NCI-H526 (cell line): ENCODE measurements at regions not wholly inside any gene's neighbourhood (a gene's known extent, or its start where the extent isn't known, plus 50 kb on each side); places are given as distances from the start of the nearest gene placed in this dataset.
"Not testable (repeated sequence)": the region's sequence is repeated elsewhere in the genome, so short reads cannot be mapped to it uniquely, and the experiment has no call there.

Source experiments
- DNase-seq, 2 experiments: peaks; one replicate each; lab custom pipeline; 2025; lab: John Stamatoyannopoulos, UW

DNA sequence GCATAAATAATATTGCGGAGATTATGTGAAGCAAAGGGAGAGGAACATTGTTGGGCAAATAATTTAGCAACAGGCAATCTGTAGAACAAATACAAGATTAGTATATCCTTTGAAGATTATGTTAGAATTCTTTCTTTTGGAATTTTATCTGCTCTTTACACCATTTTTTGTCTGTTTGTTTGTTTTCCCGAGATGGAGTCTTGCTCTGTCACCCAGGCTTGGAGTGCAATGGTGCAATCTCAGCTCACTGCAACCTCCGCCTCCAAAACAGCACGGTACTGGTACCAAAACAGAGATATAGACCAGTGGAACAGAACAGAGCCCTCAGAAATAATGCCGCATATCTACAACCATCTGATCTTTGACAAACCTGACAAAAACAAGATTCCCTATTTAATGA is 250.3 kb downstream of the FSIP2 start:
- not testable (repeated sequence) for DNase-seq

GRCh38 chr2:185990861-185991525 is 252.4 kb downstream of the FSIP2 start:
- no peak for DNase-seq

DNA sequence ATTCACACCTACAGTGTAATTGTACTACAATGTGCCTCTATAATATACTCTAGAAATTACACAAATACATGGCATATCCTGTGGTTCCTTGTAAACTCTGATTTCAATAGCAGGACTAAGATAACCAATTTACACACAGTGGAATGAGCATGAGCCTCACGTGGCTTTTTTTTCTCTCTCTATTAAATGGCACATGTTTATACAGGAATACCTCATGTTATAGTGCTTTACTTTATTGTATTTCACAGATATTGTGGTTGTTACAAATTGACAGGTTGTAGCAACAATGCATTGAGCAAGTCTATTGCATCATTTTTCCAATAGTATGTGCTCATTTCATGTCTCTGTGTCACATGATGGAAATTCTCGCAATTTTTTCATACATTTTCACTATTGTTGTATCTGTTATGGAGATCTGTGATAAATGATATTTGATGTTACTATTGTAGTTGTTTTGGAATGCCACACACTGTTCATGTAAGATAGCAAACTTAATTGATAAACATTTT is 260.0 kb downstream of the FSIP2 start:
- no peak for DNase-seq

GRCh38 chr2:186009341-186009740 is 270.7 kb downstream of the FSIP2 start:
- DNase-seq, result no peak

DNA sequence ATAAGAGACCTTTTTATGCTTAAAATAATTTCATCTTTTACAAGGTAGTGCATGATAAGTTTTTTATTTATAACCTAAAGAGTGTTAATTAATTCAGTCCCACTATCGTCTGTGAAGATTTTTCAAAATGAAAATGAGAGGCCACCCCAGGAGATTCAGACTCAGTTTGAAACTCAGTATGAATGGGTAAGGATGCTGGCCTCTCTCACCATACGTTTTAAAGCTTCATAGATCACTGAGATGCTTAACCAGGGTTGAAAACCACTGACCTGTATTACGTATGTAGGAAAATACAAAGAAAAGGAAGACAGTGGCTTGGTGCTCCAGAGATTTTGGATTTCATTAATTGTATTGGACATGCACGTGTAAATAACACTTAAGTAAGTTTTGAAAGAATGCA is 278.7 kb downstream of the FSIP2 start:
- DNase-seq, result no peak

DNA sequence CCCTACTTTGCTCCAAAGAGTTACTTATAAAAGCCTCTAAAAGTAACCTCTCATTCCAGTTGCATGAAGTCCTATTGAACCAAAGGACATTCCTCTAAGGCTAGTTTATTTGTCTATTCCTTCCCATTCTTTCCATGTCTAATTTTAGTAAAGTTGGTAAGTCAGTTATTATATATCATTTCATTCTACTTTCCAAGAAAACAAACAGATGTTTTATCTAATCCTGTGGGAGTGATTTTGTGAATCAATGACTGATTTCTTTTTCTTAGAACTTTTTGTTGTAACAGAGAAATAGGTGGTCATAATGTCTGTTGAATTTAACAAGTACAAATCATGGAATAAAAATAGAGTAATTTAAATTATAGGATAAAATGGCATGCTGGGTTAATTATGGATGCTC is 286.3 kb downstream of the FSIP2 start:
- DNase-seq, result no peak

GRCh38 chr2:186027922-186028321 is 289.3 kb downstream of the FSIP2 start:
- no peak for DNase-seq

GRCh38 chr2:186031229-186031628 is 292.6 kb downstream of the FSIP2 start:
- no peak for DNase-seq

DNA sequence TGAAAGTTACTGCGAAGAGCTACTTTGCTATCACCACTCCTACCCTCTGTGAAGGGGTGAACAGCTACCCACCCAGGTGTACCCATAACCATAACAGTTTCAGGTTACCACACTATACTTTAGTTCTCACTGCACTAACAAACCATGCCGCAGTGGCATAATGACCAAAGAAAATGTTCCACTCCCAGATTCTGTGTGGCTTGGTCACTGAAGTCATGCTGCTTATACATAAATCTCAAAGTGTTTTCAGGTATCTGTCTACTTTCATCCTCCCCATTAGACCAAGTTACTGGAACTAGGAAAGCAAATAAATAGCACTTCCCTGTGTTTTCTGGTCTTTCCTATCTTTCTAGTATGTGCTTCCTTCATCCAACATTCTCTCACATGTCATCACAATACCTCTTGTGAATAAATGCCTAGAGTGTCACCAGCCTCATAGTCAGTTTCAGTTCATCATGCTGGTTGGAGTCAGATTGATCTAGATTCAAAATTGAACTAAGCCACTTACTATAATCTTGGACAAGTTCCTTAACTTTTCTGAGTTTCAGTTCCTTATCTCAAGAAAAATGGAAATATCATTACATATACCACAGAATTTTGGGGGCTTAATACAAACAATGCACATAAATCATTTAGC is 293.6 kb downstream of the FSIP2 start:
- no peak for DNase-seq

DNA sequence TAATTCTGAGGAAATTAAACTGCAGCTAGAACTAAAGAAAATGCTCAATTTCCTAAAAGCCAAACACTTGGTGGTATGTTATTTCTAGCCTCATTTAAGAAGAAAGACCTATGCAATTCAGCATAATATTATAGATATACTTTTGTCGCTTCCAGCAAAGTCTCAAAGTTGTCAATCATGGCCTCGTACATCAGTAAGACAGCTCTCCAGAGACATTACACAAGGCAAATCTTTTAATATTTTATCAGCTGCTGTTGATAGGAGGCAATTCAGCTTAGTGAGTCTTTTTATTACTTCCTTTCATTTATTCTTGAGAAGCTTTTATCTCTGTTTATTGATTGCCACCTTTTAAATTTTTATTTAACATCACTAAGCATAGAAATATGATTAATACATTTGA is 294.3 kb downstream of the FSIP2 start:
- DNase-seq, result no peak

DNA sequence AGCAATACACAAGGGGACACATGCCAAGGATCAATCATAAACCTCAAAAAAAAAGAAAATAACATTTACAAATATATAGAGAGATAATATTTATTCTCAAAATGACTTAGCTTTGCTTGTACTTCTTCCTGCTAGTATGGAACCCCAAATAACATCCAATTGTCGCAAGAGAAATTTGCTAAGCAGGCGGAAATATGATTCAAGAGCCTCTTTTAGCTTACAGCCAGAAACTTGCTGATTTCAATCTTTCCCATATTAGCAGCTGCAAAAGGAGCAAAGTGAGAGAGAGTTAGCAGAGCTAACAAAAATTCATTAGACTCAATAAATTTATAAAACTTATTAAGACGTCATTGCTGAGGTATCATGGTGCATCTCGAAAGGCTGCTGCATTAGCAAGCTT is 294.9 kb downstream of the FSIP2 start:
- DNase-seq, result no peak

DNA sequence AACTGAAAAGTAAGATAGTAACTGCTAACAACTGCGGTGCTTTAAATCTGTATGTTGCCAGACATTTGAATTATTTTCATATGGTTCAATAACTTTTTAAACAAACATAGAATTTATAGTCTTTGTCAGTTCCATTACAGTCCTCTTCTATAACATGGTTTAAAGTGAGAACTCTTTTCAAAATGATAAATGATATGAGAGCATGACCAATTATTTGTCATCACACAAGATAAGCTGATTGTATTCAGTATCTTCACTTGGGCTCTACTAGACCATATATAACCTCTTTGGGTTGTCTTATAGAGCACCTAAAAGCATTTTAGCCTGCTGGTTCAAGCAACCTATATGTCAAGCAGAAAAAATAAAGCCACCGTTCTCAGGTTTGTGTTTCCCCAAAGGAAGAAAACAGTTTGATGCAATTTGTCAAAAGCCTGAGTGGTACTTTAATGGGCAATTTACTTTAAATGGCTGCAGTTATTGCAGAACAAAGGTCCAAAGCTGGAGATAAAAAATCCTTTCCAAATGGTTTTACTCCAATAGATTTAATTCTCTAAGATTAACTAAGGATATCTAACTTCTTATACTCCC is 298.4 kb downstream of the FSIP2 start:
- DNase-seq, result no peak

DNA sequence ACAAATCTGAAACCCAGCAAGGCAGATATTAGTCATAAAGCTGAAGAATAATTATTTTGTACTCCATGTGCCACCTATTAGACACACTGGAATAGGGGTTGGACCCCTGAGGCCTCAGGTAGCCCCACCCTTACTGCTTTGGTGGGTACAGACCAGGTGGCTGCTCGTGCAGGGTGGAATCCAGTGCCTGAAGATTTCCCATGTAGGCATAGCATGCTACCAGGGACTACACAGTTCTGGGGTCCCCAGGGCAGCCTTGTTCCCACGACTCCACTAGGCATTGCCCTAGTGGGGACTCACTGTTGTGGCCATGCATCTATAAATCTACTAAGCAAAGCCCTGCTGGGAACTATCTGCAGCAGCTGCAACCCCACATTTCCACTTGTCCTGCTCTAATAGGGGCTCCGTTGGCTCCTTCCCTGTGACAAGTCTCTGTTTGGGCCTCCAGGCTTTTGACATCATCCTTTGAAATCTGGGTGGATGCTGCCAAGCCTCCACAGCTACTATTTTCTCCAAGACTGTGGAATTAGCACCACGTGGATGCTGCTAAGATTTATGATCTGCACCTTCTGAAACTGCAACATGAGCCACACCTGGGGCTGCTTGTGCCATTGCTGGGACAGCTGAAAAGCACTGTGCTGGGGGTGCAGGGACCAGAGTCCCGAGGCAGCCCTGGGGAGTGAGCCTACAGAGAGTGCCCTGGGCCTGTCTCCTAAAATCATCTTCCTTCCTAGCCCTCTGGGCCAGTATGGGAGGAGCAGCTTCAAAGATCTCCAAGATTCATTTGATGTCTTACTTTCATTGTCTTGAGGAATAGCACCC is 303.8 kb downstream of the FSIP2 start:
- no peak for DNase-seq

- DNase-seq, result no peak
Observed at GRCh38 chr2:186044761-186045160, 306.2 kb downstream of the FSIP2 start.

DNA sequence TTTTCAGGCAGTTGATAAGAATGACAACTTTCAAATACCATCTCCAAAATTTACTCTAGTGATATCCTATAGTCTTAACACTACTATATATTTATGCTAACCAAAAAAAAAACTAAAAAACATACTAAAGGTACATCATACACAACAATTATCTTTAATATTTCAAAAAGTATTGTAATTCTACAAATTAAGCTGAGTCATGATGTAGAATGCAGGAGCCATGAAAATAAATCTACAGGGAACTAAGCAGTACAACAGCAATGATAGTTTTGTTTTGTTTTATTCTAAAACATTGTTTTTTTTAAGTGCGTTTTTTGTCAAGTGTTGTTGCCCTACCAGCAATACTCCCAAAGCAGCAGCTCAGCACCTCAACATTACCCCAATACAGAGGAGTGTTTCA is 314.3 kb downstream of the FSIP2 start:
- DNase-seq, result no peak

GRCh38 chr2:186058614-186059013 is 320.0 kb downstream of the FSIP2 start:
- no peak for DNase-seq

GRCh38 chr2:186059096-186059495 is 320.5 kb downstream of the FSIP2 start:
- DNase-seq, result no peak

- DNase-seq, result no peak
Observed at GRCh38 chr2:186060744-186061440, 322.3 kb downstream of the FSIP2 start.

GRCh38 chr2:186064507-186064906 is 325.9 kb downstream of the FSIP2 start:
- no peak for DNase-seq

DNA sequence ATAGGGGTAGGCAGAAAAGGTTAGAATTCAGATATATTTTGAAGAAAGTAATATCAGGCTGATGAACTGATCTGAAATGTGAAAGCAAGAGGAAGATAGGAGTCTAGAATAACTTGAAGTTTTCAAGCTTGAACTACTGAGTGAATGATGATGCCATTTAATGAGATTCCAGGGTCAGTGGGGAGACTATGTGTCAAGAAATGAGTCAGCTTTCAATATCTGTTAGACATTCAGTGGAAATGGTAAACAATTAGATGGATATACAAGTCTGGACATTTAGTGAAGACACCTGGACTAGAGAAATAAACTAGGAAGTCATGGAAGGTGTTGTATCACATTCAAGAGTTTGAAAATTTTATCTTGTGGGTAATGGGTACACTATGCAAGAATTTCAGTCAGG is 326.9 kb downstream of the FSIP2 start:
- DNase-seq, result no peak

DNA sequence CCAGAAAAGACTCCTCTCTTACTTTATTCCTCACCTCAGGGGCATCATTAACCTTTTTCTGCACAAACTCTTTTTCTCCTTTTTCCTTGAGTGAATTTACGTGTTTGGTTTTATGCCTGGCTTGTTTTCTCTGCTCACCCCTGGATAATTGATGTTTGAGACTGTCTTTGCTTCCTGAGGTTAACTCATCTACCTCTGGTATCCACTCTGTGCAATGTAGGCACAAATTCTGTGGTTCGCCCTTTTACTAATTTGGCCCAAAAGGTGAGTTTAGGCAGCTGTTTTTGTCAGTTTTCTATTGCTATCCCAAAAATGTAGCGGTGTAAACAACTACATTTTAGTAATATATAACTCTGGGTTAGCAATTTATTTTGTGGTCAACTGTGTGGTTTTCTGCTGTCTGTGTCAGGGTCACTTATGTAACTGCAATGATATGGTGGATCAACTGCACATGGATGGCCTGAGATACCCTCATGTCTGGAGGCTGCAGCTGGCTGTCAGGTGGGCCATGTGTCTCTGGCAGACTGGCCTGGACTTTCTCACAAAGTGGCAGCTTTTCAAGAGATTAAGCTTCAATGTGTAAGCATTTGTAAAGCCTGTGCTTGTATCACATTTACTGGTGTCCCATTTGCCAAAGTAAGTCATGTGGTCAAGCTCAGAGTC is 329.7 kb downstream of the FSIP2 start:
- DNase-seq, result no peak
